C1 segment of cervical spinal cord (tissue), 14 donors: ENCODE measurements at regions not wholly inside any gene's neighbourhood (a gene's known extent, or its start where the extent isn't known, plus 50 kb on each side); places are given as distances from the start of the nearest gene placed in this dataset.

Experiments used
- DNase-seq, 14 donors: peaks; one replicate each; lab custom pipeline; 2025; lab: John Stamatoyannopoulos, UW

- no peak for DNase-seq
These were observed 54.0 kb upstream of the TPM4 start for GRCh38 chr19:16022251-16022650.

DNA sequence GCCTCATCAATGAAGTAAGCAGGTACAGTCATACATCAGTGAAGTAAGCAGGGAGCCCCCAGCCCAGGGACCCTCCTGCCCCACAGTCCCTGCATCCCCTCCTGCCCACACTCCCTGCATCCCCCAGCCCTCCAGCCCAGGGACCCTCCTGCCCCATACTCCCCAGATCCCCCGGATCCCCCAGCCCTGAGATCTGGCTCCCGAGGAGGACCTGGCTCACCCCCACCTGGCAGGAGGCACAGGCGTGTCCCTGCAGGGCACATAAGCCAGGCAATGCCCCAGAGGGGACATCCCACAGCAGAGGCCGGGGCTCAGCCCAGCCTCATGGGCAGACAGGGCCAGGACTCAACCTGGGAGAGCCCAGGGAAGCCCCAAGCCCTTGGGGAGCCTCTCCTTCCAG lies 53.6 kb upstream of the TPM4 start:
- DNase-seq = no peak

DNA sequence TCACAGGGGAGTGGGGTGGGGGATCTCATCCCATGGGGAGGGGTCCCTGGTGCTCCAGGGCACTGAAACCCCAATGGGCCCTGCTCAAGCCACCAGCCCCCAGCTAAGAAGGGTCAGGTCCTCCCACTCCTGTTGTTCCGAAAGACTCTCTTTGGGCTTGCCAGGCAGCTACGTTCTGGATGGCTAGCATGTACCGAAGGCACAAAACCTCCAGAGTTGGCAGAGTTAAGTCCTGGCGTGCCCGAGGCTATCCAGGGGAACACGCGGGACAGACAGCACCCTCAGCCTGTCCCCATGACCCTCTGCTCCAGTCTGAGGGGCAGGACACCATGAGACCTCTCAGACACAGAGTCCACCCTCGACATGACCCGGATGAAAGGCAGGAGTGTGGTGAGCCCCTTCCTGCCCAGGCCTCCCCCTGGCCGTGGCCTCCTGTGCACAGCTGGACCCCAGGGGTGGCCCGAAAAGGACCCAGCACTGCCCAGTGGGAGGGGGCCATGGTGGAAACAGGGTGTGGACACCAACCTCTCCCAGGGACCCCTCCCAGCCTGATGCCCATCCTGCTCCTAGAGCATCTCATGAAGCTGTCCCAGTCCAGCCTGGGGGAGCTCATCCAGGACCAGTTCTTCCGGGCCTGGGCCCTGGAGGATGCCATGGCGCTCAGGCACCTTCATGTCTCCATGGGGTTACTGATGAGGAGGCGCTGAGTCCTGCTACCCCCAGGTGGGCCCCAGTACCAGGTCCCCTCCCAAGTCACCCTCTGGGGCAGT lies 53.0 kb upstream of the TPM4 start:
- DNase-seq = no peak

DNA sequence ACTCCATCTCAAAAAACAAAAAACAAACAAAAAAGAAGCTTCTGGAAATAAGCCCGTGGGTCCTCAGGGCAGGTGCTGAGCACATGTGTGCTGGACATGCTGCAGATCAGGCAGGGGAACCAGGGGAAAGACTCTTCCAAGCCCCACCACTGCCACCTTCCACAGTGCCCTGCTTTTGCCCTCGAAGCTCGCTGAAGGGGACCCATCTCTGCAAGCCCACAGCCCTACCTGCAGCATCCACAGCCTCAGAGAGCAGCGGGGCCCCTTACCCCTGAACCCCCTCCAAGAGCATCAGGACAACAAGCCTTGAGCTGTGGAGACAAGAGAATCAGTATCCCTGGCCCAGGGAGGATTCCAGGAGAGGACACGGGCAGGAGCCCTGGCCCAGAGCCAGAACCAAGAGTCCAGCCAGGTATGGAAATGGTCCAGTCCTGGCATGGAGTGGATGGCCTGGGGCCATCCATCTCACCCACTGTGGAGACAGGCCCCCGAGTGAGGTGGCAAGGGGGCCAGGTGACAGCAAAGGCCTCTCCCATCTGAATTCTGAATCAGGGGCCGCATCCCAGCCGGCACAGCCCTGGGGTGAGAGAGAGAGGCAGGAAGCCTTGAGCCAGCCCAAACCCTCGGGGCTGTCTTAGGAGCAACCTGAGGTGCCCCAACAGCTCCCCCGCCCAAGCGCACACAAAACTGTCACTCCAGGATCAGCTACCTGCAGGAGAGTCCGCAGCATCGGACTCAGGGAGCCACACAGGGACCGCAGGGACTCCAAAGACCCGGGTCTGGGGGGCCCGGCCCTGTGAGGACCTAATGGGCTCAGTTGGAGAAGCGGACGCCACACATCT lies 51.8 kb upstream of the TPM4 start:
- no peak for DNase-seq

- DNase-seq = no peak
These were observed 50.9 kb upstream of the TPM4 start for GRCh38 chr19:16025108-16026101.

GRCh38 chr19:16026131-16026530 lies 50.2 kb upstream of the TPM4 start:
- no peak for DNase-seq
